Mononuclear cell (primary cell): ENCODE measurements at regions not wholly inside any gene's neighbourhood (a gene's known extent, or its start where the extent isn't known, plus 50 kb on each side); places are given as distances from the start of the nearest gene placed in this dataset.

Experiments
- H3K27me3 ChIP-seq: 2 replicates; pipeline ENCODE4 v1.6.0; 2011; ENCODE audit warnings: low read length, control low read depth; ENCODE audit not compliant: insufficient read depth
- H3K4me1 ChIP-seq: 2 replicates; pipeline ENCODE4 v1.5.1; 2011; ENCODE audit warnings: mild to moderate bottlenecking, low read length, control low read depth; ENCODE audit not compliant: insufficient read depth
- H3K4me3 ChIP-seq: 2 replicates; pipeline ENCODE4 v1.5.1; 2011; ENCODE audit warnings: mild to moderate bottlenecking, low read length, moderate library complexity
- H3K9me3 ChIP-seq: 2 replicates; pipeline ENCODE4 v1.5.1; 2011; ENCODE audit warnings: low read depth, mild to moderate bottlenecking, control low read depth, low read length

DNA sequence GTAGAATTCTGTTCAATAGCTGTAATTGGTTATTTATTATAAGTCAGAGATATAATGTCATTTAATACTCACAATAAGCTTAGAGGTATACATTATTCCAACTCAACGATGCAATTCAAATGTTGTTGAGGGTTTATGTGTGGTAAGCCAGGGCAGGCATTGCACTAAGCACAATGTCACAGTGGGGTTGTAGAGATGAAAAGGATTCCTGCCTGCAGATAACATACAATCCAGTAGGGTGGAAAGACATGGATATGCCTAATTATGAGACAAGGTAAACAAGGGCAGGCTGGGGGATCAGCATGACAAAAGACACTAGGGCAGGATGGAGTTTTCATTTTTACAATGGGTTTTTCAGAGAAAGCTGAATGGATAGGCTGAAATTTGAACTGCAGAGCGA is 98.7 kb upstream of the PALM2AKAP2 start:
- H3K4me3 ChIP-seq = no peak overlapping the region
- no peaks in the 10 kb centered on the region for H3K27me3 ChIP-seq
- no peaks in the 10 kb centered on the region for H3K9me3 ChIP-seq
- H3K4me1 ChIP-seq = no peaks in the 10 kb centered on the region

DNA sequence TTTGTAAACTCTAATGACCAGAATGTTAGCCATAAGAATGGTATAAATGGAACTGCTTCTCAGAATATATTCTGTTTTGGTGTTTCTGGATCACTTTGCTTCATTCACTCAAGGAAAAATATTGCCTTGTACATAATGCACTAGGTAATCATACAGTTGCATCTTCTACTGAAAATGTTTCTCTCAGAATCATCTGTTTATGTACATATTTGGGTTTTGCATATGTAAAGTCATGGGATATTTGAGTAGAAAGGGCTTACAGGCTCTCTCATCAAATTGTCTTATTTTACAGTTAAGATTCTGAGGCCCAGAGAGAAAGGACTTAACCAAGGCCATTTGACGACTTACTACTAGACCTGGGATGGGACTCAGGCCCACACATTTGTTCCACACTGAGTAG is 97.8 kb upstream of the PALM2AKAP2 start:
- Histone ChIP-seq H3K4me1 (no peaks in the 10 kb centered on the region), H3K4me3 (no peak overlapping the region), H3K9me3 (no peaks in the 10 kb centered on the region), H3K27me3 (no peaks in the 10 kb centered on the region)

DNA sequence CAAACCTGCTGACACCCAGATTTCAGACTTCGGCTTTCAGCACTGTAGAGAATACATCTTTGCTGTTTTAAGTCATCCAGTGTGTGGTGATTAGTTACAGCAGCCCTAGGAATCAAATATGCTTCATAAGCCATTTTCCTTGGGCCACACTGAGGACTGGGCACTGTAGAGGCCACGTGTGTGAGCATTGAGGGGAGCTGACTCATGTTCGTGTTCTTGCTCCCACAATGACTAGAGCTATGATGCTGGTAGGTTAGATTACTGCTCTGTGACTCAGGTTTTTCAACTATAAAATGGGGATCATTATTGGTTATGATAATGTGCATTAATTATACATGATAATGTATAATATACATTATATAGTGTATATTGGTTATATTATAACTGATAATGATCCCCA is 96.5 kb upstream of the PALM2AKAP2 start:
- Histone ChIP-seq H3K4me1 (no peaks in the 10 kb centered on the region), H3K4me3 (no peak overlapping the region), H3K27me3 (no peaks in the 10 kb centered on the region), H3K9me3 (no peaks in the 10 kb centered on the region)

DNA sequence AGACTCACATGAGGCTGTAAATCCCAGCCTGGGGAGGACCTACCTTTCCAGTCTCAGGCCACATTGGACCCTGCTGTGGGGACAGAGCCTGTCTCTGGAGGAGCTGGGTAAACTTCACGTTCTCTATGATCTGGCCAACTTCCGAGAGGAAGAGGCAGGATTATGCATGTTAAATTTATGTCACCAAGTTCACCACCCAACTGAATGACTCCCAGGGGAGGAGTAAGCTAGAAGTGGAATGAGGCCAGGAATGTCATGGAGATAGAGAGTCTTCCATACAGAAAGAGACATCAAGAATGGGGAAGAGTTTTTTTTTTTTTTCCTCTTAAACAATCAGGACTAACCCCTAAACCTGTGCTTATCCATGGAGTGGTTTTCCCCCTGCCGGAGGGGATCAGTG is 90.3 kb upstream of the PALM2AKAP2 start:
- H3K4me3 ChIP-seq = no peak overlapping the region
- H3K4me1 ChIP-seq = no peaks in the 10 kb centered on the region
- H3K27me3 ChIP-seq = no peaks in the 10 kb centered on the region
- no peaks in the 10 kb centered on the region for H3K9me3 ChIP-seq

DNA sequence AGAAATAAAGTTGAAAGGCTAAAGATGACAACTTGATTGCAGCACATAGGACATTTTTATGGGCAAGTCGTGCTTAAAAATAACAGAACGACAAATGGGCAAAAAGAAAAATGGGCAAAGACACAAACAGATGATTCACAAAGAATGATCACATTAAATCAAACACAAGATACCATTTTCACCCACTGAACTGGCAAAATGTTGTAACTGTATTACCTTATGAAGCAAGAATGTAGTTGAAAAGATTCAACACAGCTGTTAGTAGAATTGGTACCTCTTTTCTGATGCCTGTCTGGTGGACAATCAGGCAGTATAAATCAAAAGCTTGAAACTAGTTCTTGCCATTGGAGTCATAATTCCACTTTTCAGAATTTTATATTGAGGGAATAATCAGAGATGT is 81.0 kb upstream of the PALM2AKAP2 start:
- Histone ChIP-seq H3K9me3 (no peaks in the 10 kb centered on the region), H3K4me3 (no peak overlapping the region), H3K4me1 (no peaks in the 10 kb centered on the region), H3K27me3 (no peaks in the 10 kb centered on the region)

DNA sequence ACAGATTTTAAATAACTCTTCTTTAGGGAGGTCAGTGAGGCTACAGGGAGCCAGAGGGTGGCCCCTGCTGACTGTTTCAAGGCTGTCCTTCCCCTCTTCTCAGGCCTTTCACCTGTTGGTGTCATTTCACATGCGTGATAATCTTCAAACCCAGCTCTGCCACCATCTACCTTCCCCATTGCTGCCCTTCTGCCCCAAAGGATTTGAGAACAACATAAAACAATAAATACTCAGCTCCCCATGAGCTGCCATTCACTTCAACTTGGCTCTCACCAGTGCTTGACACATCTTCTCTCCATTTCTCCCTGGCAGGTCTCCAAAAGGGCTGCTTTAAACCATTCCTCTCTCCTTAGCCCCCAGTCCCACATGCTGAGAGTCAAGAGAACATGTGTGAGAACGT is 75.5 kb upstream of the PALM2AKAP2 start:
- Histone ChIP-seq H3K4me1 (no peaks in the 10 kb centered on the region), H3K9me3 (no peaks in the 10 kb centered on the region), H3K27me3 (no peaks in the 10 kb centered on the region), H3K4me3 (no peak overlapping the region)

DNA sequence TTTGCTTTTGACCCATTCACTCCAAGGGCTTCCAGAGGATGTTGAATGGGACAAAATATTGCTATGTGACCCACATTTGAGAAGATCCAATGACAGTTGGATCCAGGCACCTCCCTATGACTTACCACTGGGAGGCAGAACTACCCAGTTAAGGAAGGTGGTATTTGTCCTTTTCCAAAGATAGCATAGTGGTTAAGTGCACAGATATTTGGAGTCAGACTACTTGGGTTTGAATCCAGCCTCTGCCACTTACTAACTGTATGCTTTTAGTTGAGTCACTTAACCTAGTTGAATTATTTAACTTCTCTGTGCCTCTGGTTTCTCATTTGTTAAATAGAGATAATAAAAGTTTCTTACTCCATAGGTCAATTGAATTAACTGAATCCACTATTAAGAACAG is 74.5 kb upstream of the PALM2AKAP2 start:
- Histone ChIP-seq H3K9me3 (no peaks in the 10 kb centered on the region), H3K4me1 (no peaks in the 10 kb centered on the region), H3K27me3 (no peaks in the 10 kb centered on the region), H3K4me3 (no peak overlapping the region)

DNA sequence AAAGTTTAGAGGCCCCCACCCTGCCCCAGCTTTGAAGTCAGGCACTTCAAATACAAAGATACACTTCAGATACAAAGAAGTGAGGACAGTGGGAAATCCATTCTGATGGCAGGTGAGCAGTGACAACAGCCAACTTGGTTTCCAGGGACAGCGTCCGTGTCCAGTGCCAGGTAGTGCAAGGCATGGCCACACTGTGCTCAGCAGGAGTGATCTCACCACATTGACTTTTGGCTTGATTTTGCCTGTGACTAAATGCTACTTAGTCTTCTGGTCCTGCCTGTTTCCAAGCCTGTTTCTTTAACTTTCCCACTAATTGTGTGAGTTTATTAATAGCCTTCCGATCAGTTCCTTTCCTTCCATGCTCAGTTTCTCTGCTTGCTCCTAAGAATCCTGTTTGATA is 72.6 kb upstream of the PALM2AKAP2 start:
- Histone ChIP-seq H3K27me3 (no peaks in the 10 kb centered on the region), H3K4me1 (no peaks in the 10 kb centered on the region)

DNA sequence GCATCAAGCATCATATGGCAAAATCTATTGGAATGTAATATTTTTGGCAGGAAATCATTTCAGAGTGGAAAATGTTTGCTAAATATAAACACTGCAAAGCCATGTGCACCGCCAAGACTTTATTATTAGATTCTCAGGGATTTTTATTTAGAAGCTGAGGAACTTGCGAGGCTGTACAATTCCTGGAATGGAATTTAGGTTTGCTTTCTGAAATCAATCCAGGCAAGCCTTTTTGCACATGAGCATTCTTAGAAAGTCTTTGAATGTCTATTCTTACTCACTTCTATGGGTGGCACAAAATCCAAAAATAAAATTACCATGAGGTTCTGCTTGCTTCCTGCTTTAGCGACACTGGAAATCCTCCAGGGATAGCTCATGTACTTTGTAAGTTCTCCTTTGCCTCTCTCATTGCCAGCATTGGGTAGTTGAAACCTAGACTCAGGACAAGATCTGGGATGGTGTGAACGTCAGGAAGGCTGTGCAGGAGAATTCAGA is 71.5 kb upstream of the PALM2AKAP2 start:
- Histone ChIP-seq H3K4me1 (no peaks in the 10 kb centered on the region), H3K4me3 (no peak overlapping the region), H3K27me3 (no peaks in the 10 kb centered on the region), H3K9me3 (no peaks in the 10 kb centered on the region)

More for the DNA sequence above, 72.6 kb upstream of the PALM2AKAP2 start:
- H3K9me3 ChIP-seq = no peaks in the 10 kb centered on the region
- no peak overlapping the region for H3K4me3 ChIP-seq

DNA sequence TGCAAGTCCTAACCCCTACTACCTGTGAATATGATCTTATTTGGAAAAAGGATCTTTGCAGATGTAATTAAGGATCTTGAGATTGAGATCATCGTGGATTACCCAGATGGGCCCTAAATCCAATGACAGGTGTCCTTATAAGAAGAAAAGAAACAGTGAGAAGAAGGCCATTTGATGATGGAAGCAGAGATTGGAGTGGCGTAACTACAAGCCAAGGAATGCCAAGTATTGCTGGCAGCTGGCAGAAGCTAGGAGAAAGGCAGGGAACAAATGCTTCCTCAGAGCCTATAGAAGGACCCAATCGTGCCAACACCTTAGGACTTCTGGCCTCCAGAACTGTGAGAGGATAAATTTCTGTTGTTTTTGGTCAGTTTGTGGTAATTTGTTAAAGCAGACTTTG is 70.1 kb upstream of the PALM2AKAP2 start:
- no peaks in the 10 kb centered on the region for H3K27me3 ChIP-seq
- H3K4me1 ChIP-seq = no peaks in the 10 kb centered on the region
- no peaks in the 10 kb centered on the region for H3K9me3 ChIP-seq
- no peak overlapping the region for H3K4me3 ChIP-seq

DNA sequence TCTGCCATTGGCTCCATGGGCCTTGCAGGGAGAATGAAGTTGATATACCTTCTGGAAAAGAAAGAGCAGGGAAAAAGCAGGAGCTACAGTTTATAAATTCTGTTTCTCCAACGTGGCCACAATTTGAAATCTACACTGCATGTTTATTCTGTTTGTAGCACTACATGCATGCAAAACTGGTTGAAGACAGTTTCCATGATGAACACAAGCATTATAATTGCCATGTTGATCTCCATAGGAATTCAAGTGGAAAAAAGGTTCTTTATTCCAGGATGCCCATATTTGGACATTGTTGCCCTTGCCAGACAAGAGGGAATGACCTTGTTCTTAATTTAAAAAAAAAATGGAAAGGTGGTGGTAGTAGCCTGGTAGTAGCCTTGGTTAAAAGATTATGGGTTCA is 69.2 kb upstream of the PALM2AKAP2 start:
- H3K4me3 ChIP-seq = no peak overlapping the region
- no peaks in the 10 kb centered on the region for H3K27me3 ChIP-seq
- H3K4me1 ChIP-seq = no peaks in the 10 kb centered on the region

DNA sequence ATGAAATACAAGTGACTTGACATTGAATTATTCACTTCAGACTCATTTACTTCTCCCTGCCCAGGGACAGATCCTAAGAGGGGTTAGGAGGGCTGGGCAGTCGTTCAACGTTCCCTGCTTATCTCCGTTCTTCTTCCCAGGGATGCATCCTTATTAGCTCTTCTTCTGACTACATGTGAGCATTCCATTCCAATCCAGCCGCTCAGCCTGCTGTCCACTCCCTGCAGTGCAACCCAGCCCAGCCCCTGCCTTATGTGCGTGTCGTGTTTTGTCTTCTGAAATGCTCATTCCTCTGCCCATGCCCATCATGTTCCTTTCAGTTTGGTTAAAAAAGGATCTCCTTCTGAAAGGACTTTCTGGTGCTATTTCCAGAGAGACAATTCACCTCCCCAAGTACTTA is 64.7 kb upstream of the PALM2AKAP2 start:
- Histone ChIP-seq H3K9me3 (no peaks in the 10 kb centered on the region), H3K4me3 (no peak overlapping the region), H3K27me3 (no peaks in the 10 kb centered on the region), H3K4me1 (no peaks in the 10 kb centered on the region)

More for the DNA sequence above, 69.2 kb upstream of the PALM2AKAP2 start:
- no peaks in the 10 kb centered on the region for H3K9me3 ChIP-seq

DNA sequence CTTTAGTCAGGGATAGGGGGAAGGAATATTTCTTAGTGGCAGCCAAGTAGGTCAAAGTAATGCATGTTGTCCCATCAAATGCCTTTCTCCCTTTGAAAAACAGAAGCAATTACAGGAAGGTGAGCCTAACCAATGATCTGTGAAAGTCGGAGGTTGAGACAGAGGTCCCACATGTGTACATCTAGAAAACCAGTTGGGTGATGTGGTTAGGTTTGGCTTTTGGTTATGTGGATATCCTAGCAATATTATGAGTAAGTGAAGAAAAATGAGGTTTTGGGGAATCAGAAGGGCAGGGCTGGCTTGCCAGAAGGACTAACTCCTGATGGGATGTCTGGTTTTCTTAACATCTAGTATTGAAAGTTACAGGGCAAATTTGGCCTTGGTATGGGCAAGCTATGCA is 63.4 kb upstream of the PALM2AKAP2 start:
- Histone ChIP-seq H3K4me1 (no peaks in the 10 kb centered on the region), H3K27me3 (no peaks in the 10 kb centered on the region), H3K4me3 (no peak overlapping the region), H3K9me3 (no peaks in the 10 kb centered on the region)

DNA sequence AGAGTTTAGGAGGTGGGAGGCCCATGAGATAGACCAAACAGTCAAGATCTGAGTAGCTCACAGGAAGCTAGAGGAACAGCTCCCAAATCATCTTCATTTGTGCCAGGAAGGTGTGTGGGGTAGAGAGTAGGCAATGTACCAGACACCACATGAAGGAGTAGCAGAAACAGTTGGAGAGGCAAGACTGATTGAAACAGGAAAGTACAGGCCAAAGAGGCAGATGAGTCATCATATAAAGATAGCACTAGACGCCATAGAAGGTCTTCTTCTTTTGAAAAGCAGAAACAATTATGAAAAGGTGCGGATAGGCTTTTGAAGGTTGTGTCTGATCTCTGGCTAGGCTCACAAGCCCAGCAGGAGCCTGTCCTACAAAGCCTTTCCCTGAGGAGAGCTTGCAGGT is 62.7 kb upstream of the PALM2AKAP2 start:
- Histone ChIP-seq H3K9me3 (no peaks in the 10 kb centered on the region), H3K4me3 (no peak overlapping the region), H3K4me1 (no peaks in the 10 kb centered on the region), H3K27me3 (no peaks in the 10 kb centered on the region)

DNA sequence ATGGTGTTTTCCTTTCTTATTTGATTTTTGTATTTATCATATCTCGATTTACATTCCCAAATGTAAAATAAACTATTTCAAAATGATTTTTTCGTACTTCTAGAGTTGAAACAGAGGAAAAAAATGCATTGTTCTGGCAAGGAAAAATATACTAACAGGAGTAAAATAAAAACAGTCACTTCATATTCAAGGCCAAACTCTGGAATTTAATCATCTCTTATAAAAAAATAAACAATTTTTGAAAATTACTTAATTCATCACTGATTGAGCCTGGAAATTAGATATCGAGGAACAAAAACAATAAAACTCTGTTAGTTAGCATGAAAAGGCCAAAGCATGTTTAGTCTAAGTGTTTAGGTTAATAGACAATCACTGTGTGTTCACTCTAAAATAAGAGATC is 61.1 kb upstream of the PALM2AKAP2 start:
- Histone ChIP-seq H3K4me3 (no peak overlapping the region), H3K27me3 (no peaks in the 10 kb centered on the region), H3K4me1 (no peaks in the 10 kb centered on the region), H3K9me3 (no peaks in the 10 kb centered on the region)

DNA sequence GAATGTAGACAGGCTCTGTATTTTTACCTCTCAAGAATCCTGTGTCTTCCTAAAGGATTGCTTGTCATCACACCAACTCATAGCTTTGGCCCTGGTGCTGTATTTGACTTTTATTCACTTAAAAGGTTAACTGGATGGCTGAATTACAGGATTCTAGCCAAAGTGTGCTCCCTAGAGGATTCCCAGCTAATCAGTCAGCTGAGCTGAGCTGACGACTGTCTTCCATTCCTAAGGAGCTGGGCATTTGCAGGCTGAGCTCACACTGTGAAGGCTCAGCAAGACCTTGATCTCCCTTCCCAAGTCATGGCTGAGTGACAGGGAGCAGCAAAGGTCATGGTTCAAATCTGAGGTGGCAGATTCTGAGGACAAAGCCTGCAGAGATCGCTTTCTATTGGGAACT is 59.0 kb upstream of the PALM2AKAP2 start:
- Histone ChIP-seq H3K27me3 (no peaks in the 10 kb centered on the region), H3K4me1 (no peaks in the 10 kb centered on the region), H3K9me3 (no peaks in the 10 kb centered on the region), H3K4me3 (no peak overlapping the region)

DNA sequence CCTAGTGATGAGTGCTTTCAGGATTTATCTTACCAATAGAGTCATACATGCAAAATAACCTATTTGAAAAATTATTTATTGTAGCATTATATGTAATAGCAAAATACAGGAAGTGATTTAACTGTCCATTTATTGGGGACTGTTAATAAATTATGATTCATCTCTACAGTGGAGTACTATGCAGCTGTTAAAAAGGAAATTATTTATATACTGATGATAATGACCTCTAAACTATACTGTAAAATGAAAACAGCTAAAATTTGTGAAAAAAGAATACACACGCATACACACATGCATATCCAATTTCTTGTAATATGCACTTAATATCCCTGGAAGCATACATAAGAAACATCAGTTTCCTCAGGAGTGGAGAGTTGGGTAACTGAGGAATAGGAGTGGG is 58.0 kb upstream of the PALM2AKAP2 start:
- no peaks in the 10 kb centered on the region for H3K4me1 ChIP-seq

More for the DNA sequence above, 58.0 kb upstream of the PALM2AKAP2 start:
- Histone ChIP-seq H3K9me3 (no peaks in the 10 kb centered on the region), H3K27me3 (no peaks in the 10 kb centered on the region), H3K4me3 (no peak overlapping the region)
